ENCODE measurements at regions not wholly inside any gene's neighbourhood (a gene's known extent, or its start where the extent isn't known, plus 50 kb on each side); places are given as distances from the start of the nearest gene placed in this dataset.

- no peak for TF ChIP-seq CTCF (conservative IDR thresholded peaks at IDR 0.05; ENCODE audit: low read length)
- no peak for TF ChIP-seq EZH2phosphoT487 (IDR thresholded peaks at IDR 0.05; ENCODE audit: borderline replicate concordance, low read depth, low read length)
These were observed 235.2 kb upstream of the SP4 start for GRCh38 chr7:21192657-21193056.

Data from OCI-LY7 (cell line).